PC-3 (cell line): ENCODE measurements at regions not wholly inside any gene's neighbourhood (a gene's known extent, or its start where the extent isn't known, plus 50 kb on each side); places are given as distances from the start of the nearest gene placed in this dataset.

Experiments used
- EZH2 ChIP-seq: fragments of 300-600 bp; sonication (generic); IDR thresholded peaks from one replicate; pipeline ENCODE4 v1.6.1; 2017; ENCODE audit warnings: antibody characterized with exemption, mild to moderate bottlenecking, low read length; ENCODE audit not compliant: unreplicated experiment
- TF ChIP-seq, protein P1 (sequence below): fragments of 300-600 bp; sonication (generic); conservative IDR thresholded peaks from 2 replicates; pipeline ENCODE4 v1.5.1; 2017; ENCODE audit warnings: antibody characterized with exemption, low read depth, mild to moderate bottlenecking, low read length

DNA sequence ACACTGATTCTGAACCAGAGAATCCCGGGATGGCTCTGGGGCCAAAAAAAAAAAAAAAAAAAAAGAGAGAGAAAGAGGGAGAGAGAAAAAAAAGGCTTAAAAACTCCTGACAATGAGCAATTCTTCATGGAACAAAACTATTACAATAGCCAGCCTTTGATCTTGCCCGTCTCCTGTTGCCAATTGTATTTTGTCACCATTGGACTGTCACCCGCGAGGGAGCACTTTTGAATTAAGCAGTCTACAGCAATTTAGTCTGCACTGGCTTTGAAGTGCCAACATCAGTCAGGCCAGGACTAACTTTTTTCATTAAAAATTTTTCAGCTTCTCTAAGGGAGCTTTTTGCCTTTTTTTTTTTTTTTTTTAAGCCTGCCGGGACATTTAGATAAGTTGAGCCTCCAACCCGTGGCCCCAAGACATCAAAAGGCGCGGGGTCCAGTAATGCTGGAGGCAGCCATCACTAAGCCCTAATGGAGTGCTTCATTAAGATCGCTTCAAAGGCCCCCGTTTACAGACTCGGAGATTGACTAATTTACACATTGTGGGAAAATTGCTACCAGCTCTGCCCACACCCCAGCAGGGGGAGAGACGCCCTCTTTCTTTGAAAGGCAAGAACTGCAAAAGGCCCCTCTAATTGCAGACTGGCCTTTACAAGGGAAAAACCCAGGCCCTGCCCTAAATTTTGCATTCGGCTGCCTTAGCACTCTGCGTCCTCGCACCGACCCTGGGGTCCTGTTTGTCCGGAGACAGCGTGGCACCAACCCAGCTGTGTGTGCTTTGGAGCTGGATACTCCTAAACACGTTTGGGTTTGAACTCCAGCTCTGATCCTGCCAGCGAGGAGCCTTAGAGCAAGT, 98.1 kb upstream of the MSX1 start:
- TF ChIP-seq, protein P1, sequence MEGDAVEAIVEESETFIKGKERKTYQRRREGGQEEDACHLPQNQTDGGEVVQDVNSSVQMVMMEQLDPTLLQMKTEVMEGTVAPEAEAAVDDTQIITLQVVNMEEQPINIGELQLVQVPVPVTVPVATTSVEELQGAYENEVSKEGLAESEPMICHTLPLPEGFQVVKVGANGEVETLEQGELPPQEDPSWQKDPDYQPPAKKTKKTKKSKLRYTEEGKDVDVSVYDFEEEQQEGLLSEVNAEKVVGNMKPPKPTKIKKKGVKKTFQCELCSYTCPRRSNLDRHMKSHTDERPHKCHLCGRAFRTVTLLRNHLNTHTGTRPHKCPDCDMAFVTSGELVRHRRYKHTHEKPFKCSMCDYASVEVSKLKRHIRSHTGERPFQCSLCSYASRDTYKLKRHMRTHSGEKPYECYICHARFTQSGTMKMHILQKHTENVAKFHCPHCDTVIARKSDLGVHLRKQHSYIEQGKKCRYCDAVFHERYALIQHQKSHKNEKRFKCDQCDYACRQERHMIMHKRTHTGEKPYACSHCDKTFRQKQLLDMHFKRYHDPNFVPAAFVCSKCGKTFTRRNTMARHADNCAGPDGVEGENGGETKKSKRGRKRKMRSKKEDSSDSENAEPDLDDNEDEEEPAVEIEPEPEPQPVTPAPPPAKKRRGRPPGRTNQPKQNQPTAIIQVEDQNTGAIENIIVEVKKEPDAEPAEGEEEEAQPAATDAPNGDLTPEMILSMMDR, result 0 out of 2 replicates have a peak, but pooled peaks have one; percentile 15
- TF ChIP-seq EZH2, result no peak
